Hematopoietic multipotent progenitor cell treated with erythropoietin and hydrocortisone succinate and interleukin-3 and kit ligand, for 6 days (in vitro differentiated cells): ENCODE measurements at regions not wholly inside any gene's neighbourhood (a gene's known extent, or its start where the extent isn't known, plus 50 kb on each side); places are given as distances from the start of the nearest gene placed in this dataset.

Experiments used
- DNase-seq: peaks from one replicate; pipeline ENCODE4 v3.0.0-alpha.2; 2015

DNA sequence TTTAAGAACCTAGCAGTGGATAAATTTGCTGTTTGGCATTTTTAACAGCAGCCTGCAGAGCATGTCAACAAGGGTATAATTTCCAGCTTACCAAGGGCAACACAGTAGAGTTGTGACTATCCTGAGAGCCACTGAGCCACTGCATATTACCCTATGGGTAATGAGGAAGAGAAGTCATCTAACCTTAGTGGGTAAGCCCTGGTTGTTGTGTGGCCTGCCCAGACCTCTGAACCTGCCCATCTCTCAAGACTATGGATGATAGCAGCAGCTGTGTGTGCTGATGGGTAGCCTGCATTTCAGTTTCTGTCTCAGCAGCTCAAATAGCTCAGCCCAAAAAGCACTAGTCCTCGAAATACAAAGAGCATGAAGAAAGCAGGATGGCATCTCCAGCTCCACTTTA lies 56.1 kb upstream of the PIP5K1B start:
- no peak for DNase-seq

DNA sequence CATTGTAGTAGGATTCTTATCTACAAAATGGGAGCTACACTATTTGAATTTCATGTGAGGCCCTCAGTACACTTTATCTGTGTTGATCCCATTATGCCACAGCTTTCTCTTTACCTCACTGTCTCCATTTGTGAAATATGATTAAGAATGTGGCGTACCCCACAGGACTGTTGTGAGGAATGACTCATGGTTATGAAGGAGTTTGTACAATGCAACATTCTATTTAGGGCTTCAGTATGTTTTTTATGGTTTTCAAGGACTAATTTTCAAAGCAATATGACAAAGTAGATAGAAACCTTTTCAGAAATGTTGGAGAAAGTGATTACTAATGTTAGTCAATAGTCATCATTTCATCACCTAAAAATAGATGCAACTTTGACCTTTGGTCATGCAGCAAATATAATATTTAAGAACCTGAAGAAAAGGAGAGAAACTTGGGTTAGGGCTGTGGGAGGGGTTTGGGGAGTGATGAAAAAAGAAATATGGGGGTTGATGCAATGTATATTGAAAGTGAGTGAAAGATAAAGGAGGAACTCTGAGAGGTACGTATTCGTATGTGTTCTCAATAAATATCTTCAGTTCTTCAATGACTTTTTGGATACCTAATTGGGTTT lies 53.7 kb upstream of the PIP5K1B start:
- DNase-seq: peak; percentile 36

DNA sequence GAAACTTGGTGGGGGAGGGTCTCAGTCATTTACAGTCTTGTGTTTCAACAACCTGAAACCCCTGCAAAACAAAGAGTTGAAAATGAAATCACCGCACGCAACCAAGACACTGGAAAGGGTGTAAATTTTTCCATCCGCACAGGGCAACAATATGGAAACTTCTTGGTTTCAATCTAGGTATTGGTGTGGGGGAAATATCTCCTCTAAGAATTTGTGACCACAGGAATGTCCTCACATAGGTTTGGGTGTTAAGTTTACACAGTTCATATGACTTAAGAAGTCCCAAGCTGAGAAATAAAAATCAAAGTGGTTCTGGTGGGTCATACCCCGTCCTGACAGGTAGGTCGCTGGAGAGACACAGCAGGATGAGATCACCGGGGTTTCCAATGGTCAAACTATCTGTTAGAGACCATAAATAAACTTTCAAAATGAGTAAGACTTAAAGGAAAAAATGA lies 51.9 kb upstream of the PIP5K1B start:
- no peak for DNase-seq

DNA sequence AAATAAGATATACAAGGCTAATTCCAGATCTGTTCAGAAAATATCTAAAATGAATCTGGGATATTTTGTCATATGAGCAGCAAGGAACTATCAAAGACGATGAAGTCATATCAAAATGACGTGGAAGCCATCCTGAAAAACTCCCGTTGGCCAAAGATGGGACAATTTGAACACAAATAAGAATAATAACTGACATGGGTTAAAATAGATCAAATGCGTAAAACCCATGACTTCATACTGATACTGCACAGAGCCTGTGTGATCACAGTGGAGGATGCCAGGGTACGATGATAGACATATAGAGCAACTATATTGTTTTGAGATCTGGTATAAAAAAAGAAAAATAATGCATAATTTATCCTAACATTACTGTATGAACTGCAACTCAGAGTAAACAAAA lies 51.0 kb upstream of the PIP5K1B start:
- DNase-seq: no peak
